H9 (cell line): ENCODE measurements at regions not wholly inside any gene's neighbourhood (a gene's known extent, or its start where the extent isn't known, plus 50 kb on each side); places are given as distances from the start of the nearest gene placed in this dataset.

Experiments
- DNase-seq: peaks from one replicate; pipeline ENCODE4 v3.0.0-alpha.2; 2017
- H2AFZ ChIP-seq: one replicate; pipeline ENCODE4 v1.6.1; 2013; ENCODE audit warnings: mild to moderate bottlenecking, low read length, control low read depth, moderate library complexity
- H2AK5ac ChIP-seq: 2 replicates; pipeline ENCODE4 v1.6.1; 2013; ENCODE audit warnings: low read length, control low read depth, mixed read lengths; ENCODE audit not compliant: insufficient read length
- H2BK120ac ChIP-seq: one replicate; pipeline ENCODE4 v1.6.1; 2013; ENCODE audit warnings: low read depth, mild to moderate bottlenecking, low read length, control low read depth, inconsistent platforms; ENCODE audit not compliant: poor library complexity, severe bottlenecking
- H2BK12ac ChIP-seq: 2 replicates; pipeline ENCODE4 v1.6.1; 2013; ENCODE audit warnings: low read length, control low read depth, mixed read lengths, low read depth; ENCODE audit not compliant: insufficient read length
- H2BK15ac ChIP-seq: 2 replicates; pipeline ENCODE4 v1.6.1; 2013; ENCODE audit warnings: low read depth, low read length, control low read depth
- H2BK20ac ChIP-seq: one replicate; pipeline ENCODE4 v1.6.1; 2013; ENCODE audit warnings: low read depth, mild to moderate bottlenecking, low read length, control low read depth, inconsistent platforms; ENCODE audit not compliant: poor library complexity, severe bottlenecking
- H2BK5ac ChIP-seq: 2 replicates; pipeline ENCODE4 v1.6.1; 2013; ENCODE audit warnings: low read length, control low read depth, mixed read lengths; ENCODE audit not compliant: insufficient read length
- H3K14ac ChIP-seq: 2 replicates; pipeline ENCODE4 v1.6.1; 2013; ENCODE audit warnings: low read length, control low read depth; ENCODE audit not compliant: insufficient read depth
- H3K18ac ChIP-seq: 2 replicates; pipeline ENCODE4 v1.6.1; 2013; ENCODE audit warnings: low read depth, mild to moderate bottlenecking, mixed read lengths, low read length, control low read depth; ENCODE audit not compliant: insufficient read length
- H3K23ac ChIP-seq: 2 replicates; pipeline ENCODE4 v1.6.1; 2013; ENCODE audit warnings: low read length, control low read depth, mixed read lengths, low read depth; ENCODE audit not compliant: insufficient read length
- H3K23me2 ChIP-seq: 2 replicates; pipeline ENCODE4 v1.6.1; 2013; ENCODE audit warnings: low read depth, mild to moderate bottlenecking, mixed read lengths, low read length, control low read depth; ENCODE audit not compliant: insufficient read length, poor library complexity, severe bottlenecking
- H3K27ac ChIP-seq: 2 replicates; pipeline ENCODE4 v1.5.1; 2013; ENCODE audit warnings: low read length, control low read depth, mixed read lengths, low read depth; ENCODE audit not compliant: insufficient read length
- H3K27me3 ChIP-seq: 2 replicates; pipeline ENCODE4 v1.6.1; 2013; ENCODE audit warnings: low read length, control low read depth, inconsistent platforms; ENCODE audit not compliant: insufficient read depth
- H3K4ac ChIP-seq: 2 replicates; pipeline ENCODE4 v1.6.1; 2013; ENCODE audit warnings: low read depth, mild to moderate bottlenecking, control low read depth, inconsistent platforms, low read length, moderate library complexity
- H3K4me1 ChIP-seq: 2 replicates; pipeline ENCODE4 v1.6.1; 2013; ENCODE audit warnings: low read length, control low read depth, inconsistent platforms; ENCODE audit not compliant: insufficient read depth
- H3K4me2 ChIP-seq: 2 replicates; pipeline ENCODE4 v1.6.1; 2013; ENCODE audit warnings: low read length, control low read depth, mixed read lengths; ENCODE audit not compliant: insufficient read length, insufficient read depth
- H3K56ac ChIP-seq: 2 replicates; pipeline ENCODE4 v1.6.1; 2013; ENCODE audit warnings: low read depth, mild to moderate bottlenecking, mixed read lengths, low read length, control low read depth; ENCODE audit not compliant: insufficient read length
- H3K79me1 ChIP-seq: 2 replicates; pipeline ENCODE4 v1.6.1; 2013; ENCODE audit warnings: low read depth, mild to moderate bottlenecking, moderate library complexity, low read length, control low read depth, inconsistent platforms; ENCODE audit not compliant: insufficient read depth, poor library complexity, severe bottlenecking
- H3K79me2 ChIP-seq: 2 replicates; pipeline ENCODE4 v1.6.1; 2013; ENCODE audit warnings: low read length, control low read depth, inconsistent platforms; ENCODE audit not compliant: insufficient read depth
- H3K9ac ChIP-seq: 2 replicates; pipeline ENCODE4 v1.6.1; 2013; ENCODE audit warnings: low read length, control low read depth, mixed read lengths; ENCODE audit not compliant: insufficient read length; ENCODE audit errors: extremely low read depth
- H3K9me3 ChIP-seq: one replicate; pipeline ENCODE4 v1.6.1; 2013; ENCODE audit warnings: low read depth, low read length, inconsistent platforms; ENCODE audit not compliant: control insufficient read depth
- H3T11ph ChIP-seq: one replicate; pipeline ENCODE4 v1.6.1; 2013; ENCODE audit warnings: mild to moderate bottlenecking, low read length, control low read depth, inconsistent platforms
- H4K20me1 ChIP-seq: one replicate; pipeline ENCODE4 v1.6.1; 2013; ENCODE audit not compliant: control insufficient read depth, insufficient read length, insufficient read depth
- H4K5ac ChIP-seq: 2 replicates; pipeline ENCODE4 v1.6.1; 2013; ENCODE audit warnings: low read depth, mild to moderate bottlenecking, mixed read lengths, low read length, control low read depth; ENCODE audit not compliant: insufficient read length
- H4K8ac ChIP-seq: replicated peaks from 2 replicates; pipeline ENCODE4 v1.6.1; 2013; ENCODE audit warnings: low read length, control low read depth, mixed read lengths, low read depth; ENCODE audit not compliant: insufficient read length
- H4K91ac ChIP-seq: 2 replicates; pipeline ENCODE4 v1.6.1; 2013; ENCODE audit warnings: low read depth, mild to moderate bottlenecking, moderate library complexity, mixed read lengths, low read length, control low read depth; ENCODE audit not compliant: insufficient read length
- H3K27ac Mint-ChIP-seq, 3 experiments: 2 replicates in 2 of 3; 3 replicates in 1 of 3; pipeline ENCODE4 v1.8.0; 2020 to 2021; ENCODE audit warnings: mixed read lengths in 3 of 3, mild to moderate bottlenecking in 1 of 3, moderate library complexity in 1 of 3
- H3K27me3 Mint-ChIP-seq: 2 replicates; pipeline ENCODE4 v1.8.0; 2021; ENCODE audit warnings: low read depth, mild to moderate bottlenecking, moderate library complexity, mixed read lengths
- H3K36me3 Mint-ChIP-seq, 3 experiments: 2 replicates in 2 of 3; 3 replicates in 1 of 3; pipeline ENCODE4 v1.8.0; 2020 to 2021; ENCODE audit warnings: low read depth in 3 of 3, mixed read lengths in 3 of 3; ENCODE audit not compliant: insufficient read depth in 1 of 3
- H3K4me1 Mint-ChIP-seq, 2 experiments: 2 replicates each; pipeline ENCODE4 v1.8.0; 2020; ENCODE audit warnings: mixed read lengths in 2 of 2
- H3K4me3 Mint-ChIP-seq, 2 experiments: 2 replicates in 1 of 2; 3 replicates in 1 of 2; pipeline ENCODE4 v1.8.0; 2020 to 2021; ENCODE audit warnings: mild to moderate bottlenecking in 2 of 2, mixed read lengths in 2 of 2, moderate library complexity in 1 of 2
- H3K9me3 Mint-ChIP-seq, 2 experiments: 2 replicates in 1 of 2; 3 replicates in 1 of 2; pipeline ENCODE4 v1.8.0; 2020; ENCODE audit warnings: mild to moderate bottlenecking in 2 of 2, mixed read lengths in 2 of 2, moderate library complexity in 1 of 2
- WGBS: extraction: QIAGEN DNeasy Blood & Tissue Kit; methylation state at CpG from one replicate; pipeline ENCODE4 v1.1.7; 2013; ENCODE audit warnings: missing lambda C conversion rate, low lambda C conversion rate, mixed read lengths; ENCODE audit not compliant: insufficient read length; ENCODE audit errors: extremely low coverage; 5-methylcytosine and 5-hydroxymethylcytosine counted together
- TF ChIP-seq, protein P1 (sequence below): fragments of 200-600 bp; sonication (generic); conservative IDR thresholded peaks from 3 replicates; pipeline ENCODE4 v1.8.0; 2021; ENCODE audit warnings: antibody characterized with exemption, mild to moderate bottlenecking

- H3K9me3 ChIP-seq: no peaks in the 10 kb centered on the region
- H3K4me3 Mint-ChIP-seq: no peak overlapping the region
- H4K5ac ChIP-seq: no peak overlapping the region
- no peak overlapping the region for H2AK5ac ChIP-seq
- H3K4ac ChIP-seq: no peak overlapping the region
- no peak overlapping the region for H3K18ac ChIP-seq
- no peaks in the 10 kb centered on the region for H3K23me2 ChIP-seq
- no peak overlapping the region for H3K23ac ChIP-seq
- H2BK5ac ChIP-seq: no peak overlapping the region
- H3K27me3 Mint-ChIP-seq: no peaks in the 10 kb centered on the region; the same call in 1 of the 2 replicates
- no peaks in the 10 kb centered on the region for H3K79me1 ChIP-seq
- no CpG with 5 or more reads among the region's 4 CpGs for WGBS
- no peaks in the 10 kb centered on the region for H3K4me1 Mint-ChIP-seq
- H2AFZ ChIP-seq: no peak overlapping the region
- H3K14ac ChIP-seq: no peak overlapping the region
- no peak overlapping the region for H4K91ac ChIP-seq
- TF ChIP-seq, protein P1, sequence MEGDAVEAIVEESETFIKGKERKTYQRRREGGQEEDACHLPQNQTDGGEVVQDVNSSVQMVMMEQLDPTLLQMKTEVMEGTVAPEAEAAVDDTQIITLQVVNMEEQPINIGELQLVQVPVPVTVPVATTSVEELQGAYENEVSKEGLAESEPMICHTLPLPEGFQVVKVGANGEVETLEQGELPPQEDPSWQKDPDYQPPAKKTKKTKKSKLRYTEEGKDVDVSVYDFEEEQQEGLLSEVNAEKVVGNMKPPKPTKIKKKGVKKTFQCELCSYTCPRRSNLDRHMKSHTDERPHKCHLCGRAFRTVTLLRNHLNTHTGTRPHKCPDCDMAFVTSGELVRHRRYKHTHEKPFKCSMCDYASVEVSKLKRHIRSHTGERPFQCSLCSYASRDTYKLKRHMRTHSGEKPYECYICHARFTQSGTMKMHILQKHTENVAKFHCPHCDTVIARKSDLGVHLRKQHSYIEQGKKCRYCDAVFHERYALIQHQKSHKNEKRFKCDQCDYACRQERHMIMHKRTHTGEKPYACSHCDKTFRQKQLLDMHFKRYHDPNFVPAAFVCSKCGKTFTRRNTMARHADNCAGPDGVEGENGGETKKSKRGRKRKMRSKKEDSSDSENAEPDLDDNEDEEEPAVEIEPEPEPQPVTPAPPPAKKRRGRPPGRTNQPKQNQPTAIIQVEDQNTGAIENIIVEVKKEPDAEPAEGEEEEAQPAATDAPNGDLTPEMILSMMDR: no peak
- no peaks in the 10 kb centered on the region for H3K27me3 ChIP-seq
- H3K9me3 Mint-ChIP-seq: no peaks in the 10 kb centered on the region; a peak in 1 of 5 replicates
- DNase-seq: no peak
- no peaks in the 10 kb centered on the region for H3K79me2 ChIP-seq
- H3K27ac ChIP-seq: no peak overlapping the region
- H3K4me2 ChIP-seq: no peak overlapping the region
- no peak overlapping the region for H3K9ac ChIP-seq
- no peak overlapping the region for H4K8ac ChIP-seq
- no peak overlapping the region for H2BK12ac ChIP-seq
- no peak overlapping the region for H3T11ph ChIP-seq
- H2BK20ac ChIP-seq: no peak overlapping the region
- H2BK120ac ChIP-seq: no peak overlapping the region
- no peak overlapping the region for H2BK15ac ChIP-seq
- no peak overlapping the region for H3K27ac Mint-ChIP-seq
- H3K4me1 ChIP-seq: no peaks in the 10 kb centered on the region
- H4K20me1 ChIP-seq: no peaks in the 10 kb centered on the region
- no peak overlapping the region for H3K56ac ChIP-seq
- no peaks in the 10 kb centered on the region for H3K36me3 Mint-ChIP-seq
These were observed 166.0 kb upstream of the MDFIC start for GRCh38 chr7:114755856-114756255.
